GM06990 (cell line): ENCODE measurements at regions not wholly inside any gene's neighbourhood (a gene's known extent, or its start where the extent isn't known, plus 50 kb on each side); places are given as distances from the start of the nearest gene placed in this dataset.

Experiments used
- DNase-seq: peaks from one replicate; pipeline ENCODE4 v3.0.0-alpha.2; 2011; ENCODE audit not compliant: insufficient read length; ENCODE audit errors: extremely low read depth
- H3K27me3 ChIP-seq: replicated peaks from 2 replicates; pipeline ENCODE4 v1.6.0; 2011; ENCODE audit warnings: low read length; ENCODE audit not compliant: control insufficient read depth, insufficient read depth
- H3K36me3 ChIP-seq: 2 replicates; pipeline ENCODE4 v1.5.1; 2011; ENCODE audit warnings: low read length; ENCODE audit not compliant: control insufficient read depth, insufficient read depth
- H3K4me3 ChIP-seq: replicated peaks from 2 replicates; pipeline ENCODE4 v1.5.1; 2011; ENCODE audit warnings: low read depth, mild to moderate bottlenecking, control low read depth, low read length
- TF ChIP-seq, protein P1 (sequence below): IDR thresholded peaks from 2 replicates; pipeline ENCODE4 v1.5.1; 2011; ENCODE audit warnings: low read length, control low read depth, mild to moderate bottlenecking, inconsistent platforms; ENCODE audit not compliant: insufficient read depth, poor library complexity, severe bottlenecking

DNA sequence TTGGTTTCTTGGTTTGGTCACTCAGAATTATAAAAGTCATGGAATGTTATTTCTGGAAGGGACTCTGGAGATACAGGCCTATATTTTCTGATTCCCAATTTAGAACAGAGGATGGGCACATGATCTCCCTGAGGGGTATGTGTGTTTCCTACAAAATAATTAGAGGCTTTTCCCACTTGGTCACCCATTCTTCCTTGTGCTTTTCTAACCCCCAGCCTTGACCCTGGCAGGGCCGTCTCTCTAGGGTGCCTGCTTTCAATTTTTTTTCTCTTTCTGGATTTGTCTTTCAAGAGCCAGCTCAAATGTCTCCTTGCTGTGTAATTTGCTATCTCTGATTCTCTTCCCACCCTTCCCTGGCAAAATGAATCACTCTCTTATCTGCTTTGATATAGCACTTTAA lies 131.9 kb downstream of the HLX start:
- H3K4me3 ChIP-seq, result no peak overlapping the region
- no peak for DNase-seq
- TF ChIP-seq, protein P1, sequence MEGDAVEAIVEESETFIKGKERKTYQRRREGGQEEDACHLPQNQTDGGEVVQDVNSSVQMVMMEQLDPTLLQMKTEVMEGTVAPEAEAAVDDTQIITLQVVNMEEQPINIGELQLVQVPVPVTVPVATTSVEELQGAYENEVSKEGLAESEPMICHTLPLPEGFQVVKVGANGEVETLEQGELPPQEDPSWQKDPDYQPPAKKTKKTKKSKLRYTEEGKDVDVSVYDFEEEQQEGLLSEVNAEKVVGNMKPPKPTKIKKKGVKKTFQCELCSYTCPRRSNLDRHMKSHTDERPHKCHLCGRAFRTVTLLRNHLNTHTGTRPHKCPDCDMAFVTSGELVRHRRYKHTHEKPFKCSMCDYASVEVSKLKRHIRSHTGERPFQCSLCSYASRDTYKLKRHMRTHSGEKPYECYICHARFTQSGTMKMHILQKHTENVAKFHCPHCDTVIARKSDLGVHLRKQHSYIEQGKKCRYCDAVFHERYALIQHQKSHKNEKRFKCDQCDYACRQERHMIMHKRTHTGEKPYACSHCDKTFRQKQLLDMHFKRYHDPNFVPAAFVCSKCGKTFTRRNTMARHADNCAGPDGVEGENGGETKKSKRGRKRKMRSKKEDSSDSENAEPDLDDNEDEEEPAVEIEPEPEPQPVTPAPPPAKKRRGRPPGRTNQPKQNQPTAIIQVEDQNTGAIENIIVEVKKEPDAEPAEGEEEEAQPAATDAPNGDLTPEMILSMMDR, result no peak
- H3K36me3 ChIP-seq, result no peaks in the 10 kb centered on the region
- no peaks in the 10 kb centered on the region for H3K27me3 ChIP-seq

DNA sequence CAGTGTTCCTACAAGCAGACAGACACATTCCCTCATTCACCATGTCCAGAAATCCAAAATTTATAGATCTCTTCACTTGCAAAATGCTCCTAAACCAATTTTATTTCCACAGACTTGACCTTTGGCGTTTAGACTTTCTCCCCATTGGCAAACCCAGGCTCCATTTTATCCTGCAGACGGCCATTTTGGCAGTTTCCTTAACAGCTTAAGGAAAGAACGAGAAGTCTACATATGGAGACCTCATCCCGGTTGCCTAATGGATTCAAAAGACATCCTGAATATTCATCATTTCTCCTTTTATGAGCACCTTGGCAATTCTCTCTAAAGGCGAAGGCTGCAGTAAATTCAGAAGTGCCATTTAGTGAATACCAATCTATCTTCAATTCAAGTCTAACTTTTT lies 132.9 kb downstream of the HLX start:
- Histone ChIP-seq H3K27me3 (no peaks in the 10 kb centered on the region), H3K36me3 (no peaks in the 10 kb centered on the region), H3K4me3 (no peak overlapping the region)
- no peak for DNase-seq
- TF ChIP-seq, protein P1, result no peak

DNA sequence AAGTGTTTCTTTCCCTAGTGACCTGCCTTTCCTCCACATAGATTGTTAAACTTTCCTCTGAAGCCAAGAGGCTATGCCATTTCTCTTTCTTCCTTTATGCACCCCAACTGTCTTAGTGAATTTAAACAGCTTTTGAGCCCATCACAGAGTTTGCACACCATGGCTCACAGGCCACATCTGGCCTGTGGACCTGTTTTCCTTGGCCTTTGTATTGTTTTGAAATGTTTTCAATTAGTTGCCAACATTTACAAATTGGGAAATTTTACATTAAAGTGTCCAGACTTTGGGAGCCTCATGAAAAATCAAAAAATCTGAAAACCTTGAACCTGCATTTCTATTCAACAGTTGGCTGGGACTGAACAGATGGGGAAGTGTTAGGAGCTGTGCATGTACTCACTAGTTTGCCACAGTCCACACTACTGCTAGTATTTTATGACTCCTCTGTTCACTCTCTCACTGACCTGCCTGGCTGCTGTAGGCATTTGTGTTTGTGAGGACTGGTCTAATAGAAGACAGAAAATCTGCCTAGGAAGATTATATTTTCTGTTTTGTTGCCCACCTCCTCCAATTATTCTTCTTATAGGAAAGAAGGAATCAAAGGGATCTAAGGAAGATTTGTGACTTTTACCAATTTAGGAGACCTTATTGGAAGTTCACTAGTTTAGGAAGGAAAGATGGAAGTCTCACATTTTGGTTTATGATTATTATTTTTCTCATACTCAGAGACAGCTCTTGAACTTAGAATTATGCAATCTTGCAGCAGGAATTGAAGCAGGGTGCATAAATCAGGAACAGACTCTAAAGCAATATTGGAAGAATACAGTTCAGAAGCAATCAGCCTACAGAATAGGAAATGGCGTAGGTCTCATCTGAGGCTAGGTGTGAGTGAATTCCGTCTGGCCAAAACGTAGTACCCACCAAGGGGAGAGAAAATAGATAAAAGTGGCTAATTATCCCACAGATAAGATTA lies 134.7 kb downstream of the HLX start:
- Histone ChIP-seq H3K36me3 (no peaks in the 10 kb centered on the region), H3K27me3 (no peaks in the 10 kb centered on the region), H3K4me3 (no peak overlapping the region)
- DNase-seq, result no peak
- TF ChIP-seq, protein P1, result no peak

DNA sequence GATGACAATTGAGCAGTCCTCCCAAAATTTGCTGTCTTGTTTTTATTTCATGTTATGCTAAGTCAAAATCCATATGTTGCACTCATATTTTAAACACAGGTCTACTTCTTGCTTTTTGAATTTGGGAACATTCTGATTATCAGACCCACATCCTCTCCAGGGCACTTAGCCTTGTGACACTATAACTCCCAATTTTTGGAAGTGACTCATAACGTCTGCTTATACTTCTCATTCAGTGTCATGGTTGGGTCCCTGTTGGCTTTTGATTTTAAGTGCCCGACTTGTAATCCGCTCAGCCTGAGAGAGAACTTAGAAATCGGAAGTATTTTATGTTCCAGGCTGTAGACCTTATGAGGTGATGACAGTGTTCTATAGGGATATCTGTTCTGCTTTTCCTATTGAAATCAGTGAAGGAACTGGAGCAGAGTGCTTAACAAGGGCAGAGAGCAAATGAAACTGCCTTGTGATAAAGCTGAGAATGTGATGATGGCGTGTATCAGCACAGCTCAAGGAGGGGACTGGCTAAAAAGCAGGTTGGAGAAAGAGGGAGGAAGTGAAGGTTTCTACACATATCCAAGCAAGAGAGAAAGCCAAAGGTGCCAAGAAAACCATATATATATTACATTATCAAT lies 136.0 kb downstream of the HLX start:
- no peaks in the 10 kb centered on the region for H3K36me3 ChIP-seq
- DNase-seq, result no peak
- H3K27me3 ChIP-seq, result no peaks in the 10 kb centered on the region
- TF ChIP-seq, protein P1, result no peak
- no peak overlapping the region for H3K4me3 ChIP-seq

DNA sequence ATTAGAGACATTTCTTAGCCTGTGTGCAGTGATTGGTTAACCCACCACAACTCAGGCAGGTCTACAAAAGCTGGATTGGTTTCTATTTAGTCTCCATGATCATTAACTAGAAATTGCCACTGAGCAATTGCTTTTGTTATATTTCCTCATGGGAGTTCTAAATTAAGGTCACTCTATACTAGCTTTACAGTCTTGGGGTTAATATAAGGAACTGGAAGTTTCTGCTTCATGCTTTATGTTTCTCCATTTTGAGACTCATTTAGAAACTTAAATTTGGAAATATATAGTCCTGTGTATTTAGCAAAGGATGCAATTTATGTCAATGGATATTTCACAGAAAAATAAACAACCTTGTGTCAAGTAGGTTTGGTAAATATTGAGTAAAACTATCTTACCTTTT lies 137.5 kb downstream of the HLX start:
- no peak for DNase-seq
- no peaks in the 10 kb centered on the region; the same call in 1 of the 2 replicates for H3K27me3 ChIP-seq
- TF ChIP-seq, protein P1, result no peak
- H3K36me3 ChIP-seq, result no peaks in the 10 kb centered on the region
- no peak overlapping the region for H3K4me3 ChIP-seq
